GM12872 (cell line): ENCODE measurements at regions not wholly inside any gene's neighbourhood (a gene's known extent, or its start where the extent isn't known, plus 50 kb on each side); places are given as distances from the start of the nearest gene placed in this dataset.

Experiments
- TF ChIP-seq, protein P1 (sequence below): IDR thresholded peaks from 3 replicates; pipeline ENCODE4 v1.5.1; 2011; ENCODE audit warnings: low read depth, mild to moderate bottlenecking, low read length, moderate library complexity; ENCODE audit not compliant: insufficient read depth

DNA sequence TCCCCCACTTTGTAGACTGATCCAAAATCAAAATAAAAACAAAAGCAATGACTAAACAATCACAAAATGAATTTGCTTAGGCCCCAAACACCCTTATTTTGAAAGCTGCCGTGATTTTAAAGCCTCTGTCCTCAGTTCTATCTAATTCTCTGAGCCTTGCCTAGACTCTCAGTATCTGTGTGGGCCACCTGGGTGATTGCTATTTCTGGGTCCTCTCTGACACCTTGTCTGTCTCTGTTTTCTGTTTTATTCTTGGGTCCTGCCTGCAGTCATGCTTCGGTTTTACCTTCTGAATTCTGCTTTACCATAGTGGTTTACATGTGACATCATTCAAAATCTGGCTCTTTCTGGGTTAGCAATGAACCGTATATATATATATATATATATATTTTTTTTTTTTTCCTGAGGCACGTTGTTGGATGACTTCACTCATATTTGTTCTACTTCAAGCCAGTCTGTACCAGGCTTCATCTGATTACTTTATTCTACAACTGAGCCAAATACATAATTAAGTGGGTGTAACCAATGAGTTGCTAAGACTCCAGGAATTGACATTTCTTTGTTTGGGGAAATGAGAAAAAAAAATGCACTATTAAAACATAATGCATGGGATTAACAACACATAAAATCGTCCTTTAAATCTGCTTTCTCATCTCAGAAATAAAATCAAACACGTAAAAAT is 710.7 kb upstream of the SLIT2 start:
- TF ChIP-seq, protein P1, sequence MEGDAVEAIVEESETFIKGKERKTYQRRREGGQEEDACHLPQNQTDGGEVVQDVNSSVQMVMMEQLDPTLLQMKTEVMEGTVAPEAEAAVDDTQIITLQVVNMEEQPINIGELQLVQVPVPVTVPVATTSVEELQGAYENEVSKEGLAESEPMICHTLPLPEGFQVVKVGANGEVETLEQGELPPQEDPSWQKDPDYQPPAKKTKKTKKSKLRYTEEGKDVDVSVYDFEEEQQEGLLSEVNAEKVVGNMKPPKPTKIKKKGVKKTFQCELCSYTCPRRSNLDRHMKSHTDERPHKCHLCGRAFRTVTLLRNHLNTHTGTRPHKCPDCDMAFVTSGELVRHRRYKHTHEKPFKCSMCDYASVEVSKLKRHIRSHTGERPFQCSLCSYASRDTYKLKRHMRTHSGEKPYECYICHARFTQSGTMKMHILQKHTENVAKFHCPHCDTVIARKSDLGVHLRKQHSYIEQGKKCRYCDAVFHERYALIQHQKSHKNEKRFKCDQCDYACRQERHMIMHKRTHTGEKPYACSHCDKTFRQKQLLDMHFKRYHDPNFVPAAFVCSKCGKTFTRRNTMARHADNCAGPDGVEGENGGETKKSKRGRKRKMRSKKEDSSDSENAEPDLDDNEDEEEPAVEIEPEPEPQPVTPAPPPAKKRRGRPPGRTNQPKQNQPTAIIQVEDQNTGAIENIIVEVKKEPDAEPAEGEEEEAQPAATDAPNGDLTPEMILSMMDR, result no peak

DNA sequence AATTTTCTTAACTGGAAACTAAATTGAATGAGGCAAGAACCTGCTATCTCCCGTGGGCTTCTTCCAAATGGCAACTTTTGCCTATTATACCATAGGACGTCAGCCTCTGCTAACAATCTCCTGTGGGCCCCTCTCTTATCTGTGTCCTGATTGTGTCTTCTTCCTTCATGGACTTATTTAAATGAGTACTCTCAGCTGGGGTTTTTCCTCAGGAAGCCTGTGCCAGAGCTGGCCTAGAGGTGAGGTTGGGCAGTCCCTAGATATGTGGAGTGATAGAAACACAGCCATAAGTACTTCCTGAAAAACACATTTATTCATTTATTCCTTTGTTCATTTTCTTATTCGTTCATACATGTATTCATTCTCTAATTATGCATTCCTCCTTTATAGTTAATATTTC is 712.5 kb upstream of the SLIT2 start:
- TF ChIP-seq, protein P1, result no peak

DNA sequence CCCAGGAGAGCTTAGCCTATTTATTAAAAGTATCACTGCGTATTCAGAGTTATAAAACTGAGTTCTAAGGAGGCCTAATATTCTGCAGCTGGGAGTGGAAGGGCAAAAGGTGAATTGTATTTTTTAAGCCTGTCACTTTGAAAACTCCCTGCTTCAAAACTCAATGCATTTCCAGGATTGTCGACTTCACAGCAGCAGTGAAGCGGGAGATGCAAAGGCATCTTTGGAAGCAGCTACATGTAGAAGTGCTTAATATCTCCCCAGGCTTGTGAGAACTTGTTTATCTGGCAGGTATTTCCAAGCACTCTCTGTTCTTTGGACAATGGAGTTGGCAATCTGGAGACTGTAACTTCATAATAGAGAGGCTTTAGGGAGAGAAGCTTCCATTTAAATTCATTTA is 717.5 kb upstream of the SLIT2 start:
- TF ChIP-seq, protein P1, result no peak

DNA sequence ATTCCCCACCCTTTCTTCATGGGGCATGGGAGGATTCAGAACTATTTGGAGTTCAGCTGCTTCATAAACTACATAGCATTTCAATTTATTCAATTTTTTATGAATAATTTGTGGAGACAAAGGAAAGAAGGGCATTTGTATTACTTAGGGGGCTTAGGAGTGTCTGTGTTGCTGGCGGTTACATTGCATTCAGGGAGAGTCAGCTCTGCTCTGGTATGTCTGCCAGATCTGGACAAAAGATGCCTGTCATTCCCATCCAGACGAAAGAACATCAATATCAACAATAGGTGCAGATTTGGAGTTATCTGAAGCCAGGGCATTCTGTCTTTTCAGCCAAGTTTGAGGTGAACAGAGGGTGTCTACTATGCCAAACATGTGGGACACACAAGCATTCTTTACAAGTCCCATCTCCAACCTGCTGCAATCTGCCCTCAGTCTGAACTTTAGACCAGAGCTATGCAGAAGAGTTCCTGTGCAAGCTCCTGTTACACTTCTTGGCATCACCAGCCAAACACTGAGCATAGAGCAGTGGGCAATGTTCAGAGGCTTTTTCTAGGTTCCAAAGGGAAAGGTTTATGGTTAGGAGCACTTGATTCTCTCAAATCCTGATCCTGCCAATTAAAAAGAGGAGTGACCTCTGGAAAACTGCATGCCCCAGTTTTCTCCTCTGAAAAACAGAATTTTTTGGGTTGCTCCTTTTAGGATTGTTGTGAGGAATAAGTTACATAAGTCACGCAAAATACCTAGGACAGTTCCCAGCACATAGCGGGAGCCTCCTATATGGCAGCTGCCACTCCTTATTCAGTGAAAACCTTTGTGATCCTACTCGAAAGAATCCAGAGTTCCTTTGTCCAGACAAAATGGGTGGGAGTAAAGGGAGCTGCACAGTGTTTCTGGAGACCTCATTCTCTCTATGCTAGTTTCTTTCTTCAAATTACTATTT is 719.5 kb upstream of the SLIT2 start:
- TF ChIP-seq, protein P1, result no peak

DNA sequence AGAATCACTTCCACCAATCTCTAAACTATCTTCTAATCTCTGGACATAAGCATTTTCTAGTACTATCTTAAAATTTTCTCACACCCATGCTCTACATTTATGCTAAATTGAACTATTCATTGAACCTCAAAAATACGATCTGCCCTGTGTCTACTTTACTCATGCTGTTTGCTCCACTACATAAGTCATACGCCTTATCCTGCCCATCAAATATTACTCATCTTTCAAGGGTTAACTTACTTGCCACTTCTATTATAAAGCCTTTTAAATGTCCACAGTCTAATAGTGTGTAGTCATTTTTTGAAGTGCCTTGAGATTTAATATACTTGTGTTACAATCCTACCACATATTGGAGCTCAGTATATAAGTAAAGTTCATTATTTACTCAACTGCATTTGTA is 727.7 kb upstream of the SLIT2 start:
- TF ChIP-seq, protein P1, result no peak

DNA sequence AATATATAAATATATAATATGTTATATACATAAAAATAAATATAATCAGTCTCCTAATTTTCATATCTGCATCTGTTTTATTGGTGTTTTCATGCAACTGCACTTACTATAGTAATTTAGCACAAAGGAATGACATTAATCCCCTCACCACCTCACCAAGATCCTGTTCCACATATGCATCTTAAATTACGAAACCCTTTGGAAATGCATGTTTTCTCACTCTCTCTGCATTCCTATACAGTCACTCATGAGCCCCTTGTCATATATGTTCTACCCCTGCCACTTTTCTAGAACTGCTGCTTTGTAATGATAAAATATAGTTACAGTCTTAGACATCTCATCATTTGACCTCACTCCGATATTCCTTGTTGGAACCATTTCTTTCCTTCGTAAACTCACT is 728.7 kb upstream of the SLIT2 start:
- TF ChIP-seq, protein P1, result no peak

DNA sequence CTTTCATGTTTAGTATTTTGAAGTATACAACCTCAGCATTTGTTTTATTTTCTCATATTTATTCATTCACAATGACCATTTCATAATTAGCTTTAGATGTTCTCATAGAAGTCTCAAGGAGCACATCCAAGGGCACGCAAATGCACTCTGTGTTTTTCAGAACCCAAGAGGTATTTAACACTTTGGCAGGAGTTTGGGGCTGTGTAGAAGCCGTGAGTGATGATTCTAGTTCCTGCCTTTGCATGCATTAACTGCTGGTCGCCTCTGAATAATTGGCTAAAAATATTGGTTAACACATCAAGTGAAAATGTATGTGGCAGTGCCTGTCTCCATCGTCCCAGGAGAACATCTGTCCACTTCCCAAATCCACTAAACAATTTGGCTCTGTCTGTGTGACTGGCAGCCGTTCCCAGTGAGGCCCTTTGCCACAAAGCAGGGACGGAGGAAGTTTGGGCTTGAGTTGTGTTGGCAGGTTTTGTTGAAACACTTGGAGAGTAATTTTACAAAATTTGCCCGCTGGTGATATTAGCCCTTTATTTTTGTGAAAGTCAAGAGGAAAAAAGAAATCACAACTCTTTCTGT is 730.7 kb upstream of the SLIT2 start:
- TF ChIP-seq, protein P1, result no peak
